B cell (primary cell): ENCODE measurements at regions not wholly inside any gene's neighbourhood (a gene's known extent, or its start where the extent isn't known, plus 50 kb on each side); places are given as distances from the start of the nearest gene placed in this dataset.

Source experiments
- ATAC-seq: fragments of 200-7000 bp; cut with Tn5 transposase; one replicate; pipeline ENCODE4 v1.10.0; 2021; ENCODE audit warnings: low read depth, mild to moderate bottlenecking, moderate number of reproducible peaks, moderate library complexity
- CTCF ChIA-PET: fragments of 350-600 bp; sonication (Branson Sonifier 250); formaldehyde crosslinking; loops from one replicate; lab custom pipeline; 2021; ENCODE audit warnings: antibody characterized with exemption, inconsistent platforms; lab: Charles Lee
- POLR2A ChIA-PET: fragments of 350-600 bp; sonication (Branson Sonifier 250); formaldehyde crosslinking; loops from one replicate; lab custom pipeline; 2021; ENCODE audit warnings: antibody characterized with exemption; lab: Charles Lee
- DNase-seq: peaks from one replicate; pipeline ENCODE4 v3.0.0; 2013
- H2AFZ ChIP-seq: 2 replicates; pipeline ENCODE4 v1.6.1; 2012; ENCODE audit warnings: mild to moderate bottlenecking, low read depth, low read length; ENCODE audit not compliant: insufficient read depth, poor library complexity, severe bottlenecking
- H3K27ac ChIP-seq, 2 donors: 1 replicate in 1 of 2; 2 replicates in 1 of 2; pipeline ENCODE4 v1.5.1; 2012 to 2013; ENCODE audit warnings: low read length in 2 of 2, mild to moderate bottlenecking in 2 of 2, moderate library complexity in 1 of 2
- H3K27me3 ChIP-seq, 4 experiments: fragments of 200-600 bp in 1 of 4; sonication (generic) in 1 of 4; replicated peaks in 1 of 4; 1 replicate in 2 of 4; 2 replicates in 2 of 4; pipeline versions ENCODE4 v1.6.1 to v1.7.0; 2013 to 2016; ENCODE audit warnings: low read length in 3 of 4, mild to moderate bottlenecking in 2 of 4, mixed read lengths in 1 of 4, moderate library complexity in 1 of 4; ENCODE audit not compliant: insufficient read depth in 4 of 4, control insufficient read depth in 3 of 4; ENCODE audit errors: control extremely low read depth in 1 of 4
- H3K36me3 ChIP-seq, 2 experiments: replicated peaks in 1 of 2; 1 replicate in 1 of 2; 2 replicates in 1 of 2; pipeline versions ENCODE4 v1.6.1 to v1.7.1; 2013; ENCODE audit warnings: low read length in 1 of 2; ENCODE audit not compliant: insufficient read depth in 2 of 2, control insufficient read depth in 1 of 2; ENCODE audit errors: control extremely low read depth in 1 of 2, extremely low read depth in 1 of 2
- H3K4me1 ChIP-seq, 2 donors: fragments of 200-600 bp in 1 of 2; sonication (generic) in 1 of 2; 1 replicate in 1 of 2; 2 replicates in 1 of 2; pipeline versions ENCODE4 v1.5.1 to v1.6.1; 2013 to 2017; ENCODE audit warnings: low read length in 2 of 2; ENCODE audit not compliant: control insufficient read depth in 2 of 2, insufficient read depth in 2 of 2
- H3K4me2 ChIP-seq: replicated peaks from 2 replicates; pipeline ENCODE3; 2012; ENCODE audit warnings: mild to moderate bottlenecking, low read depth, low read length; ENCODE audit not compliant: poor library complexity, severe bottlenecking
- H3K4me3 ChIP-seq, 5 experiments: fragments of 200-600 bp in 1 of 5; sonication (generic) in 1 of 5; 1 replicate in 3 of 5; 2 replicates in 2 of 5; pipeline versions ENCODE4 v1.5.1 to v1.7.0; 2011 to 2016; ENCODE audit warnings: low read length in 4 of 5, mild to moderate bottlenecking in 4 of 5, low read depth in 2 of 5, control low read depth in 1 of 5, moderate library complexity in 1 of 5; ENCODE audit not compliant: insufficient read depth in 1 of 5; ENCODE audit errors: control extremely low read depth in 1 of 5, extremely low read depth in 1 of 5
- H3K79me2 ChIP-seq: fragments of 200-600 bp; sonication (generic); one replicate; pipeline ENCODE4 v1.6.0; 2016; ENCODE audit warnings: low read length; ENCODE audit not compliant: control insufficient read depth, insufficient read depth
- H3K9ac ChIP-seq: fragments of 200-600 bp; sonication (generic); 2 replicates; pipeline ENCODE4 v1.6.1; 2017; ENCODE audit warnings: mild to moderate bottlenecking, low read length, moderate library complexity
- H3K9me3 ChIP-seq, 3 donors: one replicate each; pipeline versions ENCODE4 v1.6.1 to v1.7.1; 2013; ENCODE audit warnings: low read length in 2 of 3; ENCODE audit not compliant: control insufficient read depth in 2 of 3, insufficient read depth in 1 of 3; ENCODE audit errors: control extremely low read depth in 1 of 3
- H4K20me1 ChIP-seq: 2 replicates; pipeline ENCODE4 v1.6.0; 2012; ENCODE audit warnings: mild to moderate bottlenecking, low read length; ENCODE audit not compliant: insufficient read depth, control insufficient read depth, poor library complexity, severe bottlenecking
- H3K27ac Mint-ChIP-seq: one replicate; pipeline ENCODE4 v1.8.0; 2021; ENCODE audit warnings: mixed read lengths
- H3K27me3 Mint-ChIP-seq: one replicate; pipeline ENCODE4 v1.8.0; 2021; ENCODE audit warnings: mixed read lengths
- H3K4me1 Mint-ChIP-seq: one replicate; pipeline ENCODE4 v1.8.0; 2021; ENCODE audit warnings: mixed read lengths
- H3K4me3 Mint-ChIP-seq: one replicate; pipeline ENCODE4 v1.8.0; 2021; ENCODE audit warnings: mixed read lengths
- H3K9me3 Mint-ChIP-seq: one replicate; pipeline ENCODE4 v1.8.0; 2022; ENCODE audit warnings: mixed read lengths; ENCODE audit not compliant: insufficient read depth
- EZH2 ChIP-seq: IDR thresholded peaks from 2 replicates; pipeline ENCODE4 v1.6.1; 2012; ENCODE audit warnings: borderline replicate concordance, low read depth, mild to moderate bottlenecking, moderate library complexity, low read length; ENCODE audit not compliant: insufficient read depth, poor library complexity, severe bottlenecking
- WGBS: methylation state at CpG from one replicate; pipeline ENCODE4 v1.1.5; 2013; ENCODE audit warnings: missing lambda C conversion rate; ENCODE audit not compliant: insufficient coverage; 5-methylcytosine and 5-hydroxymethylcytosine counted together
- intact Hi-C: fragments of 100-400 bp; cut with micrococcal nuclease; formaldehyde crosslinking; loops from one replicate; pipeline ENCODE4 v1.10.0; 2022
- TF ChIP-seq, protein P1 (sequence below): fragments of 200-600 bp; IDR thresholded peaks from one replicate; pipeline ENCODE4 v1.8.0; 2022; ENCODE audit warnings: antibody characterized with exemption, mild to moderate bottlenecking

DNA sequence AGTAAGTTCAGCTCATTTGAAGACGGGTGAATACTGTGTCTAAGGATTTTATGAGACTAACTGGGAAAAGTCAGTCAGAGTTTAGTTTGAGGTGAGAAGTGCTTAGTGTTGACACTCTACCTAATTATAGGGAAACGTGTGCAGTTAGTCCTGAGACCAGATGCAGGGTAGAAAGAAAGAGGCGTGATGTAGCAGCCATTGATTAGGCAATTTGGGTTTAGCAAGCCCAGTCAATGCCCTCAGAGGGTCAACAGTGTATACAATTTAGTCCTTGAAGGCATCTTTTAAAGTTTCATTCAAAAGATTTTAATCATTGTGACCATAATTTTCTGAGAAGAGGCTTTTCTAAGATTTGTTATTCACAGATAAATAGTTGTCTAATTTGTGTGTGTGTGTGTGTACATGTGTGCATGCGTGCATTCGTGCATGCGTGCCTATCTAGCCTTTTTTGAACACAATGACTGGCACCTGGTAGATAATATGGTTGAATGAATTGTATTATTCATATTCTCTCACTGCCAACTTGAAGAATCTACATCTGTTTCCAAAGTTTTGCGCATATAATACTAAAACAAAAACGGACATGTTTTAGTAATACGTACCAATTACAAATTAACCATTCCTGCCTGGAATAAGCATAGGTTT is 332.9 kb downstream of the SRGAP2C start:
- POLR2A ChIA-PET: no interaction called here
- H3K4me1 ChIP-seq: peaks cover 32% of the 10 kb centered on the region in 2 donors
- WGBS: 80% methylated on average over 1 of the region's 9 CpGs
- peaks cover 6% of the 10 kb centered on the region for H3K79me2 ChIP-seq
- H3K27me3 ChIP-seq: no peaks in the 10 kb centered on the region
- no peak overlapping the region for H2AFZ ChIP-seq
- H3K4me3 Mint-ChIP-seq: peak overlapping the region; percentile 42
- no peak overlapping the region for H3K4me3 ChIP-seq
- no peak overlapping the region for H3K4me2 ChIP-seq
- ATAC-seq (no peak), DNase-seq (peak; percentile 7)
- no peak overlapping the region for H3K27ac ChIP-seq
- peaks cover 39% of the 10 kb centered on the region for H3K4me1 Mint-ChIP-seq
- CTCF ChIA-PET: interaction anchor here (2.0 to 2.6 kb wide), 3 partner anchors 59 to 71 kb away, joined by 9 to 10 read pairs (median 9); no protein-coding TSS in a partner anchor
- no peaks in the 10 kb centered on the region for H3K36me3 ChIP-seq
- TF ChIP-seq EZH2: no peak
- TF ChIP-seq, protein P1, sequence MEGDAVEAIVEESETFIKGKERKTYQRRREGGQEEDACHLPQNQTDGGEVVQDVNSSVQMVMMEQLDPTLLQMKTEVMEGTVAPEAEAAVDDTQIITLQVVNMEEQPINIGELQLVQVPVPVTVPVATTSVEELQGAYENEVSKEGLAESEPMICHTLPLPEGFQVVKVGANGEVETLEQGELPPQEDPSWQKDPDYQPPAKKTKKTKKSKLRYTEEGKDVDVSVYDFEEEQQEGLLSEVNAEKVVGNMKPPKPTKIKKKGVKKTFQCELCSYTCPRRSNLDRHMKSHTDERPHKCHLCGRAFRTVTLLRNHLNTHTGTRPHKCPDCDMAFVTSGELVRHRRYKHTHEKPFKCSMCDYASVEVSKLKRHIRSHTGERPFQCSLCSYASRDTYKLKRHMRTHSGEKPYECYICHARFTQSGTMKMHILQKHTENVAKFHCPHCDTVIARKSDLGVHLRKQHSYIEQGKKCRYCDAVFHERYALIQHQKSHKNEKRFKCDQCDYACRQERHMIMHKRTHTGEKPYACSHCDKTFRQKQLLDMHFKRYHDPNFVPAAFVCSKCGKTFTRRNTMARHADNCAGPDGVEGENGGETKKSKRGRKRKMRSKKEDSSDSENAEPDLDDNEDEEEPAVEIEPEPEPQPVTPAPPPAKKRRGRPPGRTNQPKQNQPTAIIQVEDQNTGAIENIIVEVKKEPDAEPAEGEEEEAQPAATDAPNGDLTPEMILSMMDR: no peak
- H3K9me3 Mint-ChIP-seq: no peaks in the 10 kb centered on the region
- peaks cover 0 to 4% (median 0%) of the 10 kb centered on the region in 3 donors for H3K9me3 ChIP-seq
- H3K27me3 Mint-ChIP-seq: no peaks in the 10 kb centered on the region
- H3K9ac ChIP-seq: no peak overlapping the region
- no peaks in the 10 kb centered on the region for H4K20me1 ChIP-seq
- intact Hi-C loops: loop anchor here (2.0 to 5.0 kb wide), 2 partner anchors 35 to 59 kb away; no protein-coding TSS in a partner anchor
- H3K27ac Mint-ChIP-seq: peak overlapping the region; percentile 57

DNA sequence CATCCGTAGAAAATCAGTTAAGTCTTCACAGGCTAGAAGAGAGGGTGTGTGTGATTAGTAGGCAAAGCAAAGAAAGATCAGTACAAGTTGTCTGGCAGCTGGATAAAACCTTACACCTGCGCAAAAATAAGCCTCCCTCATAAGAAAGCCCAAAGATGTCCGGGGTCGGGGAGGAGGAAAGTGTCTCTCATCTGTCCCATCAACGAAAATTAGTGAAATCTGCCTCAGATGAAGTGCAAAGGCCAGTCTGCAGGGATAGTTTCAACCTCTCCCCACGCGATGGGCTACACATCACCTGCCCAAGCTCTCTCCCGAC is 333.9 kb downstream of the SRGAP2C start:
- peak overlapping the region; percentile 95 for H2AFZ ChIP-seq
- no peaks in the 10 kb centered on the region for H4K20me1 ChIP-seq
- CTCF ChIA-PET: interaction anchor here (2.0 to 2.6 kb wide), 2 partner anchors 60 to 72 kb away, joined by 9 to 10 read pairs; no protein-coding TSS in a partner anchor

More for the DNA sequence above, 333.9 kb downstream of the SRGAP2C start:
- no peaks in the 10 kb centered on the region for H3K27me3 ChIP-seq
- DNase-seq (no peak), ATAC-seq (no peak)
- H3K4me1 Mint-ChIP-seq: peaks cover 39% of the 10 kb centered on the region
- H3K27me3 Mint-ChIP-seq: no peaks in the 10 kb centered on the region
- H3K36me3 ChIP-seq: no peaks in the 10 kb centered on the region
- no peaks in the 10 kb centered on the region for H3K9me3 ChIP-seq
- H3K9ac ChIP-seq: peak overlapping the region; percentile 83
- intact Hi-C loops: loop anchor here (1.0 to 5.0 kb wide), 3 partner anchors 34 to 71 kb away; no protein-coding TSS in a partner anchor
- POLR2A ChIA-PET: no interaction called here
- H3K4me3 Mint-ChIP-seq: peak overlapping the region; percentile 90
- peak overlapping the region; percentile 47 to 81 for H3K27ac ChIP-seq
- peaks cover 32% of the 10 kb centered on the region in 2 donors for H3K4me1 ChIP-seq
- H3K4me2 ChIP-seq: peak overlapping the region; percentile 79
- TF ChIP-seq, protein P1: no peak
- no peak for TF ChIP-seq EZH2
- peak overlapping the region; percentile 95 for H3K27ac Mint-ChIP-seq
- no peaks in the 10 kb centered on the region for H3K9me3 Mint-ChIP-seq
- WGBS: 16% methylated on average over 3 of the region's 8 CpGs
- H3K79me2 ChIP-seq: peaks cover 6% of the 10 kb centered on the region
- H3K4me3 ChIP-seq: peak overlapping the region in 4 of 5 experiments; percentile 66 to 90 (median 75)
